Stimulated activated CD8-positive, alpha-beta memory T cell treated with anti-CD3 and anti-CD28 coated beads, Interleukin-7, amount 100 ng/mL, for 48 hours (primary cell): ENCODE measurements at regions not wholly inside any gene's neighbourhood (a gene's known extent, or its start where the extent isn't known, plus 50 kb on each side); places are given as distances from the start of the nearest gene placed in this dataset.

ENCODE experiments used
- DNase-seq, 2 donors: peaks; one replicate each; pipeline ENCODE4 v3.0.0-alpha.2; 2020; ENCODE audit warnings: low read depth in 1 of 2; ENCODE audit errors: extremely low read depth in 1 of 2

DNA sequence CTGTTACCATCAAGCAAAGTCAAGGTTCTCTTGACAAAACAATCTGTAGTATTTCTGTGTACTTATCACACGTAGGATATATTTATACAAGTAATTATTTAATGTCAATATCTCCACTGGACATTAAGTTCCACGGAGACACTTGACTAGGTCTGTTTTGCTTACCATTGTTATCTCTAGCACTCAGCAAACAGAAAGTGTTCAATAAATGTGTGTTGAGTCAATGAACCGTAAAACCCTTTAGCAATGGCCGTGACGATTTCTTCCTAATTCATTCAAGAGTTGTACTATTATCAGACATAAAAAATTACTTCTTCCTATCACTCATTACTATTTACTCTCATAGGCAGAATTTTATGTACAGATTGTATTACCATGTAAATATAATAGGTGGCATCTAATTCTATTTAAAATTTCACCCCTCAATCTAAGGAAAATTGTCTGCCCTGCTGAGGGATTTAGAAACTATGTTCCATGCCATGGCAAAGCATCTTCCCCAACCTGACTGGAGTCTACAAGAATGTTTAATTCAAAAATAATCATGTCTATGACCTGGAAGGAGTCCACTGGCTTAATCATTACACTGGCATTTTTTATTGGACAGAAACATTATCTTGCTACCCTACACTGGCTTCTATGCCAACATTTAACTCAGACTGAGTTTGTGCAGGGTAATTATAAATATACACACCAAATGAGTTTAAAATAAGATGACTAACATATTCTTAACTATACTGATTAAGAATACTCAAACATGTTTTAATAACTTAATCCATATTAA lies 301.9 kb downstream of the ZEB2 start:
- no peak for DNase-seq

DNA sequence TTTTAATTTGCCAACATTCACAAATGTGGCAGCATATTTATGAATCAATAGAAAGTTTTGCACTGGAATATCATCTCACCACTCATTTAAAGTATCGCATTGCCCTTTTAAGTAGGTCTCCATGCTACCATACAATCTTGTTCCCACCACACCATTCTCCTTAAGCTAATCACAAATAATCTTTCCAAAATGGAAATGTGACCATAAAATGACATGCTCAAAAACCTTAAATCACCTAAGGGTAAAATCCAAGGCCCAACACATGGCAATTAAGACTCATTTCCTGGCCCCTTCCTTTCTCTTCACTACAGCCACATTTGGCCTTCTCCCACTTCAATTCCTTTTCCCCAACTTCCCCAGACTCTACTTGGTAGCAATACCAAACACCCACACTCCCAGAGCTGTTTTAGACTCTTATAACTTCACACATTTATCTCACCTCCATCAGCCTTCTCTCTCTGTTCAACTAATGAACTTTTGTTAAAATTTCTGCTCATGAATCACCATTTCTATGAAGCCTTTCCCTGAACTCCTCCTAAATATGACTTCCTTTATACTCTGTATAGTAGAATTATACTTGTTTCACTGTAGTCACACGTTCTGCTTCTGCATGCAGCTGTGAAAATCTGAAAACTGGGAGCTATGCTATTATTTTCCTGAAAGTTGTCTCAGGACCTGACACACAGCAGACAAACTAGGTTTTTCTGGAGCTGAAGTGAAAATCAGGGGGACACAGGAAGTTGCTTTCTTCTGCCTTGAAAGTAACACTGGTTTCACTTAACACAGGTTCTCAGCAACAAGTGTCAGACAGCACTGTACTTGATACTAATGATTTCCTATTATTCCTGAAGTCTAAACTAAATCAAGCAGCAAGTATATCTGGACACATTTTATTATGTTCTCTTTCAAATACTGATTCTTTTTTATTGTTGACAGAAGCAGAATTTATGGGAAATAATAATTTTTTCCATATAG lies 303.9 kb downstream of the ZEB2 start:
- no peak for DNase-seq

DNA sequence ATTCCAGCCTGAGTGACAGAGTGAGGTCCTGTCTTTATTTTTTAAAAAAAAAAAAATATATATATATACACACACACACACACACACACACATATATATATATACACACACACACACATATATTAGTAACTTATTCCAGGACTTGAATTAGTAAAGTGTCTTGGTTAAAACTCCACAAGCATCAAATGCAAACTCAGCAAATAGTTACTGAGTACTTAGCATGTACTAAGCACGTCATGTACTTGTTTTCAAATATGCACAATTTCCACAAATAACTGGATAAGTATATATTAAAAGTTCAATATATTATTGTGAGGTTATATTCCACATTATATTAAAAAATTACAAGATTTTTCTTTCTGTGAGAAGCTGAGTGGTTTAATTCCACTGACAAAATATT lies 304.7 kb downstream of the ZEB2 start:
- no peak for DNase-seq

DNA sequence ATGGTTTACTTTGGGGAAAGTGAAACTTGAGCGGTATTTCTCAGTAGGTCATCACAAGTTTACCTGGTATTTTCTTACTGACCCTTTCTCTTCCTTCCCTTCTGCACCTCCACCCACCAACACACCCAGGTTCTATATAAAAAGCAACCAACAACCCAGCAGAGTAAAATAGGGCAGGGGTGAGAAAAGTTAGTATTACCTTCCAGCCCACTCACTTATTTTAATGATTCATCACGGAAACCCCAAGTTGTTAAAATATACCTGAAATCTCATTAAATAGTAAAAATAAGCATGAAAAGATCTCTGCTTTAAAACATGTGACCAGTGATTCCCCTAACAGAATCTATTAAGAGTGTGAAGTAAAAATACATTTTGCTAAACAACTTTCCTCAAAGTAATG lies 306.1 kb downstream of the ZEB2 start:
- no peak for DNase-seq

DNA sequence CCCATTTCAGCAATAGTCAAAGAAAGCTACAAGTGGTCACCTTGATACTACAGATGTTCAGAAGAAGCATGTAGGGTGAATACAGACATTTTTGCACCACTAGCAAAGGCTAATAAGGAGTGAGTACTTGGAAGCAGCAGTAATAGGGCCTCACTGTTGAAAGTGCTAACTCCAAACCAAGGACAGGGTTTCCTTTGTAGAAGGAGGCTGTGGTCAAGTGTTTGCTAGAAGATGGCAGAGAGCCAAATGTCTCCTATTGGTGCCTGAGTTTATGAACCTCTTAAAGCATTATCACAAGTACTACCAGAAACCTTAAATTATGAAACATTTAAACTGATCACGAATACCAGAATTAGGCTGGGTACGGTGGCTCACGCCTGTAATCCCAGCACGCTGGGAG lies 308.1 kb downstream of the ZEB2 start:
- DNase-seq: no peak

DNA sequence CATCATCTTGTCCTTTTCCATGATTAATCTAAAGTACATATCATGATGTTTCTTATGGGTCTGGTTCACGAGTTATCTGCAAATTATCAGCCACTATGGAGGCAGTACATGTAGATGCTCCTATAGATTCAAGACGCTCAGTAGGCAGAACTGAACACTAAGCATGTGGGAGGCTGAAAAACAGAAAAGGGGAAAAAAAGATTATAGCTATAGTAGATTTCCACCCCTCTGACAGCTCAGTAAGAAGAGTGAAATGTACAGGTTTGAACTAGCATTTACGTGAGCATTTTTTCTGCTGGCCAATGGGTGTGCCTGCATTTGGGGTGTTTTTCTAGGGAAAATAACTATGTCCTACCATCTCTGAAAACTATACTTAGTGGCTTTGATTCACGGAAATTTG lies 308.9 kb downstream of the ZEB2 start:
- no peak for DNase-seq

DNA sequence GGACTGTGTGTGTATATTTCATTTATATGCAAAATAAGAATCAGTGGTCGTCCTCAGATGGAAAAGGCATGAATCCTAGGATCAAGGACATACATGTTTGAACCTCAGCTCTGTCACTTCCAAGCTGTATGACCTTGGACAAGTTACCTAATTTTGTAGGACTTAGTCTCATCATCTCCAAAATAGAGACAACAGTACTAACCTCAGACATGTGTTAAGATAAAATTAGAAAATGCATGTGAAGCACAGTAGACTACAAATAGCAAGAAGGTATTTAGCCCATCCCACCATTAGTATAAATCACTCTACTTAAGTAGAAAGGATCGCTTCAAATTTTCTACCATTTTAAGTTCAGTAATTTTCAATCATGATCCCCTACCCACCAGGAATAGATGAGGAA lies 309.8 kb downstream of the ZEB2 start:
- DNase-seq: no peak

DNA sequence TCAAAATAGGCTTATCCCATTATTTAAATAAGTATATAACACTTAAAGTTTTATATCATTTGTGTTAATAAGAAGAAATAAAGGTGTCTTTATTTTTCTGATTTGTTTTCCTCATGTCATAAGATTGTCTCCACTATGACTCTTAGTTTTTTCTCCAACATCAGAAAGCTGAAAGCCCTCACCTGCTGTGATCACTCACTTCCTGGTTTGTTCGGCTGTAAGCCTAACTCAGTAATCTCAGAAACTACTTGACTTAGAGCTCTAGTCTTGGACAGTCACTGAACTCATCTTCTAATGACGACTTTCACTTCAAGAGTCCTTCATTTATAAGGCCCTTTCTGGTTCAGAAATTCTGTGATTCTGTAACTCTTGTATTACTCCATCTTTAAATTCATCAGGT lies 311.0 kb downstream of the ZEB2 start:
- no peak for DNase-seq

DNA sequence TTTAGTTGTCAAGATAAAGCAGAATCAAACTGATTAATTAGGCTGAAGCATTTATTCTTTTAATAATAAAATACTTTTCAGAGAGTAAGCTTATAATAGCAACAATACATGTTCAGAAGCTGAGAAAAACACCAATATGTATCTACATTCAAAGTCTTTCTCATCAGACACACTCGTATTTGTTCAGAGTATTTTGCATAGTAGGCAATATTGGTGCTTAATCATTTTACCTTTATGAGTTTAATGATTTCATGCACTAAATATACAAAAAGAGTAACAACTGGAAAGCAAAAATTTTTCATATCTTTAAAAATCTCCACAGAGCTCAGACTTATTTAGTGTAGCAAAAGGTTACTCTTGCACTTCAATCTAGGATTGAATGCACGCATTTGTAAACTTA lies 313.9 kb downstream of the ZEB2 start:
- DNase-seq: no peak

DNA sequence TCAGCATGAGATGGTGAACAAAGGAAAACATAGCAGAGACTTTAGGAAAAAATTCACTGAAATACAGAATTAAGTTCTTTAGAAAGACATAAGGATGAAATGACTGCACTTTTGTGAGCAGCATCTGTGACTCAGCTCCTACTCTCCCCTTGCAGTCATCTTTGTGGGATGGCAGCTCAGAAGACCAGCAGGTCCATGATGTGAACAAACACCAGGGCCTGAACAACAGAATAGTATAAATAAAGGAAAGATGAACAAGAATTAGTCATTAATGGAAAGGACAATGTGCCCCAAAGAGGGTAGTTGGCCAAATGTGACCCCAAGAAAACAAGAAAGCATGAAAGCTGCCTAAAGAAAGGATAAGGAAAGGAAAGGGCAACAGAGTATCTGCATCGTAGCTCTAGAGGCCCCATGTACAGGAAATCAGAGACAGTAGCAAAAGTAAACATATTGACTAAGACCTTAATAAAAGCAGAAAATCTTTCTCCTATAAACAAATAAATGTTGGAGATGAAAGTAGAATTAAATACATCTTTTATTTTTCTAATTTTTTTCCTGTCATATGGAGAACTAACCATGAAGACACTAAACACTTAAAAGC lies 318.0 kb downstream of the ZEB2 start:
- peak in 1 of 2 donors; percentile 39 for DNase-seq

DNA sequence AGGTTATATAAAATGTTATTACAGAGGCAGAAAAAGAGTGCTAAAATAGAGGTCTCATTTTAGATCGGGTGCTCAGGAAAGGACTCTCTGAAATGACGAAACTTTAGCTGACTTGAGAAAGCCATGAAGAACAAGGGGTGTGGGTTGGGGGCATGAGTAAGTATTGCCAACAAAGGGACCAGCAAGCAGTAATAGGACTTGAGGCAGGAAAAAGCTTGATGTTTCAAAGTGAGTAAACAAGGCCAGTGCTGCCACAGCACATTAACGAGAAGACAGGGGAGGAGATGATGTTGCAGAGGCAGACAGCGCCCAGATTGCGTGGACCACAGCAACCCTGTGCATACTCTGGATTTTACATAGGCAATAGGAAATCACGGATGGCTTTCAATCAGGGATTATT lies 318.8 kb downstream of the ZEB2 start:
- DNase-seq: peak in 1 of 2 donors; percentile 42

DNA sequence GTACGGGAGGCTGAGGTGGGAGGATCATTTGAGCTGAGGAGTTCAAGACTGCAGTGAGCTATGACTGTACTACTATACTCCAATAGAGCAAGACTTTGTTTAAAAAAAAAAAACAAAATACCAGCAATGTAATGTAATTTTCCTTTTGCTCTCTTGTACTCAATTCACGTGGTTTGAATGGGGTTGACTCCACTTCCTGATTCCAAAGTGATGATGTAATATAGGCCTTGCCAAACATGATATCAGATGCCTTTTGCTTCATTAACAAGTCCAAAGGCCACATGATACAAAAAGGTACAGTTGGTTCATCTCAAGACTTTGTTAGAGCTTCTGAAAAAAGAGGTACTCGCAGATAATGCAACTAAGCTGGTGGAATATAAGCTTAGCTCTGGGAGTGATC lies 321.8 kb downstream of the ZEB2 start:
- no peak for DNase-seq

DNA sequence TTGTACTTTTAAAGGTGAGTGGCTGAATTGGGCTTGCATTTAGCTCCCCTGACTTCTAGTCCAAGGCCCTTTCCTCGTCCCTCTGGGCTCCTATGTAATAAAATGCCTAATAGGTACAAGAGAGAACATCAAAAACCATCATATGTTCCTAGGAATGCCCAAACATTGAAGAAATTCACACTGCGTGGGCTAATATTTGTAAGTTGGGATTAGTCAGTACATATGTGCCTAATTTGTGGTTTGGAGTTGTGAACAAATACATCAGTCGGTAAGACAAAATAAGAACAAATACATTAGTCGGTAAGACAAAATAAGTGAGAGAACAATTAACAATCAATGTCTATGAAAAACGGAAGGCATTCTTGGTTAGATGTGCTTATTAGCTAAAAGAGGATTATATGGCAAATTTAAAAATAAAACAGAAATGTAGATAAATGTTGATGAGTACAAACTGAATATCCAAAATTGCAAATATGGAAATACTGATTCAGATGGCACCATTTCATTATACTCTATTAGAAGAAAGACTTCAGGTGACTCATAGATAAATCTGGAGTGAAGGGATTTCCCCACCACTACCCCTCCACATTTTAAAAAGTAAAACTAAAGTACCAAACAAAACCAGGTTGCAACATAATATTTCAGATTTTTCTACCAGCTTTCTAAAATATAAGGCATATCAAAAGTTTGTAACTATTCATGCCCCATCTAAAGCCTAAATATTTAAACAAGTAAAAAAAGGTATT lies 325.4 kb downstream of the ZEB2 start:
- DNase-seq: no peak

DNA sequence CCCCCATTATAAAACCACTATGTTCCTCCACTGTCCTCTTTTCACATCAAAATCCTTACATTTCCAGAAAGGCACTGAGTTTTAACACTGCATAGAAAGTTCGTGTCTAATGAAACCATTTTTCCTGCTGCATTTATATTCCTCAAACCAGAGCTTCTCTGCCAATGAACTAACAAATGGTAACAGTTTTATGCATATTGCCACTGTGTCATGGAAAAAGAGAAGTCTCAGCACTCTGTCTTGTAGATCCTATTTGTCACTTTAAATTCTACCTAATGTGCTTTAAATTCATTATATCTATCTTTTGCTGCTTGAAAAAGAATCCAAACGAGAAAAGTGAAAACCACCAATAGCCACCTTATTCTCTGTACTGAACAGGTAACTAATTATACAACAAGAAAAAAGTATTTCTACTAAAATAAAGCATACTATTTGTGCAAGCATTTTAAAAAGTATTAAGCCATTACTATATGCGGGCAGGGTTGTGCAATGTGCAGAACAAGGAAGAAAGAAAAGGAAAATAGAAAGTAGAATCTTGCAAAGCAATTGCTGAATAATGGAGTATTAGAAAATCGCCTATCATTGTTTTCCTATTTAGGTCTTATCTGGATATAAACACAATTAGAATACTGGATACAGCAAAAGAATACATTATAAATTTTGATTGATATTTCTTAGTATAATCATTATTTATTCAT lies 328.9 kb downstream of the ZEB2 start:
- DNase-seq: no peak

DNA sequence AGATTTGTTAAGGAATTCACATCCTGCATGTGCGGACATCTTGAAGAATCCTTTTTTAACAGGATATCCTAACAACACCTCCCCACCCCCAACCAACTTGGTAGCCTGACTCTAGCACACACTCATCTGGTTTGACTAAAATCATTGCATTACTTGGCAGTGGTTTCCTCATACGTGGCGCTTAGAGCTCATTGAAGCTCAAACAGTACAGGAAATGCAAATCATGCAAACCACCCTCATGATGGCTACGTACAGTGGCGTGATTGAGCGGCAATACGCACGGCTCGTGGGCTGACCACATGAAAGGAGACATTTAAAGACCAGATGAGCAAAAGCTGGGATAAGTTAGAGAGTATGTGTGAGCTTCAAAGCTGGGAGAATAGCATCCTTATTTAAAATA lies 336.2 kb downstream of the ZEB2 start:
- peak; percentile 45 to 75 for DNase-seq

DNA sequence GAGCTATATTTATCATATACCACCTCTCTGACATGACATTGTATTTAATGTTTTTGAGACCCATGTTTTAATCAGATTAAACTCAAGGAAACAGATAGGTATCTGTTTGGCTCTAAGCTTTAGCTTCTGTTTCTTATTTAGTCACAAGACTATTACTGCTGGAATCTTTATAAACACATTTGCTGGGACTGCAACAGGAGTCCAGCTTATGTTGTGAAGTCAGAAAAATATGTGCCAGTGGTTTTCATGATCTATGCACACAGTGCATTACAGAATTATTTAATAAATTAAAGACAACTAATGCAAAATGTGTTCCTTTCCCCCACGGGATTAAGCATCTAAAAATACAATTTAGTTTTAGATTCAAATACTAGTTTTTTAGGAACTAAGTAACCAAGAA lies 338.9 kb downstream of the ZEB2 start:
- DNase-seq: no peak

DNA sequence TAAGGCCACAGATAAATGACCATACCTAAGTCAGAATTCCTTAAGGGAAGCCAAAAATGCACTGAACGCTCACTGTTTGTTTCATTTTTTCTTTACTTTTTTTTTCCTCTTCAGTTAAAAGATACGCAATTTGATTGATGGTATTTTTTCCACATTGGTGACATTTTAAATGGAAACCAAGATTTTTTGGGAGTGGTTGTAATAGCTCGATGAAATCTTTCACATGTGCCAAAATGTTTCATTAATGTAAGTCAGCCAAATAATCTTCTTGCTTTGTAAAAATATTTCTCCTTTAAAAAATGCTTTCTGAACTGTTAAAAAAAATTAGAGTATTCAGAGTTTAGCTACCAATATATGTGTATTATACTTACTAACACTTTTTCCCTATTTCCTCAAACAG lies 339.8 kb downstream of the ZEB2 start:
- no peak for DNase-seq

DNA sequence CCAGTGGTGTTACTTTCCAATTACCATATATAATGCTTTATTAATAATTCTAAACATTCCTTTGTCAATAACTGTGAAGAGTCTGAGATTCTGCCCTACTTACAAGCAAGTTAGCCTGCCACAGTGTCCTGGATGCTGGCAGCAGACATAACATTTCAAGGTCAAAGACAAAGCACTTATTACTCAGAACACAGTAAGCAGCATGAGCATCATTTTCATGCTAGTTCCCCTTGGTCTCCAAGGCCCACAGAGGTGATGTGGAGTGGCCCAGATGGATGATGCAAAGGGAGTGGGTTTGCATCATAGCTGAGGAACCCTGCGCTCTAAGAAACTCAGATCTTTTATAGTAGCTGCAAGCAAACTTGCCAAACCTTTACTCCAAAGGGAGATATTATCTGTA lies 349.7 kb downstream of the ZEB2 start:
- DNase-seq: no peak

DNA sequence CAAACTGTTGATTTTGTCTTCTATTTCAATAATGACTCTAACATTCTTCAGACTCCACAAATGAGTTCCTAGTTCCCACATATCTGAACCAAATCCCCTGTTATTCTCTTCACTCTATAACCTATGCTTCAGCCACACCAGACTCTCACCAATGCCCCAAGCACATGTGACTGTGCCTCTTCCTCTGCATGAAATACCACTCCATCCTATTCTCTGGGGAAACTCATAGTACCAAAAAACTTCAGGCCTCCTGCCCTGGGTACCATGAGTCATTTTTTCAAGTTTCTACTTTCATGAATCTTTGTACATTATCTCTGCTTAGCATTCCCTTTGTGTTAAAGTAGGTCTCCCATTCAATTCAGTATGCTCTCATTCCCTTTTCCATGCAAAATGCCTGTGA lies 353.2 kb downstream of the ZEB2 start:
- DNase-seq: no peak

DNA sequence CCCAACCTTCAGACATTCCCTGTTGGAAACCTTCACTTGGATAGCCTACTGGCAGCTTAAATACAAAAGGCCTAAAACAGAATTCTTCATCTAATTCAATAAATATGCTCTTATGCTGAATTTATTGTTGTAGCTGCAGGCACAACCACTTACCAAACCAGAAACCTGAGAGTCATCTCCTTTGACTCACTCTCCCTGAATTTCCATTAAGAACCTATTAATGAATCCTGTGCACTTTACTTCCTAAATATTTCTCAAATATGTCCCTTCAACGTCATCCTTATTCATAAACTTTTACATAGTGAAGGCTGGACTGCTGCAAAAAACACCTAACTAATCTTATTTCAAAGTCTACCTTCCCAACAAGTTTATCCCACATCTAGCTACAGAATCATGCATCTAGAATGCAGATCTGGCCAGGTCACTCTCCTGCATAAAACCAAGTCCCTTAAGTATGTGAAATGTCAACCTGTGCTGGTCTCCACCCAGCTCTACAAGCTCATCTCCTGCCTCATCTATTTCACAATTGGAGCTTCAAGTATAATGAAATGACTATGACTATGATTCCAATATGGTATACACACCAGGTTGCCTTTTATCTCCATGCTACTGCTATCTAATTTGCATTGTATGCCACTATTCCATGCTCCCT lies 354.2 kb downstream of the ZEB2 start:
- no peak for DNase-seq
